Esophagus squamous epithelium (tissue), 5 donors: ENCODE measurements at regions not wholly inside any gene's neighbourhood (a gene's known extent, or its start where the extent isn't known, plus 50 kb on each side); places are given as distances from the start of the nearest gene placed in this dataset.

Experiments
- DNase-seq: peaks from one replicate; lab custom pipeline; 2025; lab: John Stamatoyannopoulos, UW
- H3K27ac ChIP-seq, 4 donors: fragments of 200-600 bp; sonication (generic); one replicate each; pipeline ENCODE4 v1.5.1; 2016 to 2019; ENCODE audit warnings: mild to moderate bottlenecking in 1 of 4
- H3K27me3 ChIP-seq, 4 donors: fragments of 200-600 bp; sonication (generic); 1 replicate in 3 of 4; 2 replicates in 1 of 4; pipeline versions ENCODE4 v1.5.1 to v1.6.0; 2017 to 2021; ENCODE audit warnings: antibody characterized with exemption in 1 of 4
- H3K36me3 ChIP-seq, 3 donors: fragments of 200-600 bp; sonication (generic); one replicate each; pipeline ENCODE4 v1.5.1; 2016 to 2019
- H3K4me1 ChIP-seq, 3 donors: fragments of 200-600 bp; sonication (generic); one replicate each; pipeline ENCODE4 v1.5.1; 2017 to 2019
- H3K4me3 ChIP-seq, 4 donors: fragments of 200-600 bp; sonication (generic); 1 replicate in 3 of 4; 2 replicates in 1 of 4; pipeline ENCODE4 v1.5.1; 2016 to 2019; ENCODE audit warnings: mild to moderate bottlenecking in 2 of 4, moderate library complexity in 1 of 4
- H3K9me3 ChIP-seq, 3 donors: fragments of 200-600 bp; sonication (generic); one replicate each; pipeline ENCODE4 v1.5.1; 2016 to 2019
- POLR2A ChIP-seq, 4 donors: fragments of 450-650 bp; IDR thresholded peaks; one replicate each; pipeline ENCODE4 v1.6.1; 2017; ENCODE audit warnings: antibody characterized with exemption in 4 of 4, mild to moderate bottlenecking in 4 of 4, moderate library complexity in 3 of 4
- WGBS, 2 donors: methylation state at CpG; one replicate each; pipeline ENCODE4 v1.1.5; 2018; 5-methylcytosine and 5-hydroxymethylcytosine counted together
- intact Hi-C: fragments of 100-400 bp; cut with DNase I; formaldehyde crosslinking; loops from one replicate; pipeline ENCODE4 v1.15.0; 2022
- TF ChIP-seq, protein P1 (sequence below), 6 experiments: fragments of 450-650 bp in 4 of 6; fragments of 200-600 bp in 2 of 6; sonication (generic) in 2 of 6; IDR thresholded peaks; one replicate each; pipeline ENCODE4 v1.5.1; 2016 to 2019; ENCODE audit warnings: antibody characterized with exemption in 6 of 6, mild to moderate bottlenecking in 4 of 6, moderate library complexity in 4 of 6
- donor health status: DM: yes; HTN: yes; CAD: no.

DNA sequence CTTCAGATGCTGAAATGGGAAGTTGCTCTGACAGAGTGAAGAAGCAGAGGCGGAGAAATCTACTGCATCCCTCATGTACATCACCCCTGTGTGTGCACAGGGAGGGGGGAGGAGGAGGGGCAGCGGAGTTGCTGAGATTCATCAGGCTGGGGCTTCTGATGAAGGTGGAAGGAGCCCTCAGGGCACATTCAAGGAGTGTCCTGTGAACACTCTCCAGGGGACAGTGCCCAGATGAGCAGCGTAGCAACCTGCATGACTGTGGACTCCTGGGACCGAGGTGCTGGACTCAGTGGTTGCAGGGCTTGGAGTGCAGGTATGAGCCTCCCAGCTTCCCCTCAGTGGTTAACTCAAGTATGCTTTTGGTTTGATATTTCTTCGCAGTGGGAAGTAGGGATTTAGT is 257.8 kb upstream of the B3GAT1 start:
- no peaks in the 10 kb centered on the region for H3K9me3 ChIP-seq
- intact Hi-C loops: no loop called here
- no peak overlapping the region for H3K27ac ChIP-seq
- H3K36me3 ChIP-seq: no peaks in the 10 kb centered on the region
- no peaks in the 10 kb centered on the region for H3K4me1 ChIP-seq
- DNase-seq: no peak
- TF ChIP-seq, protein P1, sequence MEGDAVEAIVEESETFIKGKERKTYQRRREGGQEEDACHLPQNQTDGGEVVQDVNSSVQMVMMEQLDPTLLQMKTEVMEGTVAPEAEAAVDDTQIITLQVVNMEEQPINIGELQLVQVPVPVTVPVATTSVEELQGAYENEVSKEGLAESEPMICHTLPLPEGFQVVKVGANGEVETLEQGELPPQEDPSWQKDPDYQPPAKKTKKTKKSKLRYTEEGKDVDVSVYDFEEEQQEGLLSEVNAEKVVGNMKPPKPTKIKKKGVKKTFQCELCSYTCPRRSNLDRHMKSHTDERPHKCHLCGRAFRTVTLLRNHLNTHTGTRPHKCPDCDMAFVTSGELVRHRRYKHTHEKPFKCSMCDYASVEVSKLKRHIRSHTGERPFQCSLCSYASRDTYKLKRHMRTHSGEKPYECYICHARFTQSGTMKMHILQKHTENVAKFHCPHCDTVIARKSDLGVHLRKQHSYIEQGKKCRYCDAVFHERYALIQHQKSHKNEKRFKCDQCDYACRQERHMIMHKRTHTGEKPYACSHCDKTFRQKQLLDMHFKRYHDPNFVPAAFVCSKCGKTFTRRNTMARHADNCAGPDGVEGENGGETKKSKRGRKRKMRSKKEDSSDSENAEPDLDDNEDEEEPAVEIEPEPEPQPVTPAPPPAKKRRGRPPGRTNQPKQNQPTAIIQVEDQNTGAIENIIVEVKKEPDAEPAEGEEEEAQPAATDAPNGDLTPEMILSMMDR (IDR thresholded peaks at IDR 0.05): no peak
- no peak for TF ChIP-seq POLR2A (IDR thresholded peaks at IDR 0.05)
- no peak overlapping the region for H3K4me3 ChIP-seq
- H3K27me3 ChIP-seq: peaks cover 0 to 20% (median 0%) of the 10 kb centered on the region in 4 donors
- WGBS, 2 donors: 64 to 77% methylated on average over 4 to 5 of the region's 5 CpGs

DNA sequence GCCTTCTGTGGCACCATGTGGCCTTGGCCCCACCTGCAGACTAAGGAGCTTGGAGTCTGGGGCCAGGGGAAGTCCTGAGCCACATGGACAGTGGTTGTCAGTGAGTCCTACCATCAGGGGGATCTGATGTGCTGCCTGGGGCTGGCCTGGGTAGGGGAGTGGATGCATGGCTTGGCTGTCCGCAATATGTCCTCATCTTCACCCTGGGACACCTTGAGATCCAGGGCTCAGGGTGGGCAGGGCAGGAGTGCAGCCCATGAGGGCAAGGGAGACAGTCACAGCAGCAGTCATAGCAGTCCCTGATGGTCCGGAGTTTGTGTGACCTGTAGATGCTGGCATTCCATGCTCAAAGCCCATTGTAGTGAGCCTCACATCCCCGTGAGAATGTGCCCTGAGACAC is 256.8 kb upstream of the B3GAT1 start:
- H3K36me3 ChIP-seq: no peaks in the 10 kb centered on the region
- no peaks in the 10 kb centered on the region for H3K9me3 ChIP-seq
- TF ChIP-seq, protein P1 (IDR thresholded peaks at IDR 0.05): no peak
- TF ChIP-seq POLR2A (IDR thresholded peaks at IDR 0.05): no peak
- H3K27ac ChIP-seq: no peak overlapping the region
- intact Hi-C loops: no loop called here
- no peak for DNase-seq
- H3K4me1 ChIP-seq: no peaks in the 10 kb centered on the region
- no peak overlapping the region for H3K4me3 ChIP-seq
- H3K27me3 ChIP-seq: peaks cover 0 to 20% (median 0%) of the 10 kb centered on the region in 4 donors
- WGBS, 2 donors: 100% methylated on average over 1 of the region's 3 CpGs

DNA sequence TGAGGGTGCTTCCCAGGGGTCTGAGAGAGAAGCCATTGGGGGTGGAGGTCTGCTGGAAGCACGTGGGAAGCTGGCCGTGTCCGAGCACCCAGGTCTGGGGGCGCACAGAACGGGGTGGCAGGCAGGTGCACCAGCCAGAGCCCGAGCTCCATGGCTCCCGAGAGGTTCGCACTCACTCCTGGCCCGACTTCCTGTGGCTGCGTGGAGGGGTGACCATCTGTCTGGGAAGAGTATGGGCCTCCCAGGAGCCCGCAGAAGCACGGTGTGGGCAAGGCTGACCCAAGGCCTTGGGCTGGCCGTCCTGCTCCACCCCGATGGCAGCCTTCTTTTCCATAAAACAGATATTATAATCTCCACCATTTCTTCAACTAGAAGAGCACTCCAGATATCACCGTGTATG is 256.0 kb upstream of the B3GAT1 start:
- TF ChIP-seq, protein P1 (IDR thresholded peaks at IDR 0.05): no peak
- no peak for TF ChIP-seq POLR2A (IDR thresholded peaks at IDR 0.05)
- Histone ChIP-seq H3K27ac (no peak overlapping the region), H3K4me1 (no peaks in the 10 kb centered on the region), H3K27me3 (peaks cover 0 to 20% (median 0%) of the 10 kb centered on the region in 4 donors), H3K9me3 (no peaks in the 10 kb centered on the region), H3K4me3 (no peak overlapping the region), H3K36me3 (no peaks in the 10 kb centered on the region)
- no peak for DNase-seq
- intact Hi-C loops: no loop called here
- WGBS, 2 donors: 60 to 96% methylated on average over 3 to 12 of the region's 15 CpGs

DNA sequence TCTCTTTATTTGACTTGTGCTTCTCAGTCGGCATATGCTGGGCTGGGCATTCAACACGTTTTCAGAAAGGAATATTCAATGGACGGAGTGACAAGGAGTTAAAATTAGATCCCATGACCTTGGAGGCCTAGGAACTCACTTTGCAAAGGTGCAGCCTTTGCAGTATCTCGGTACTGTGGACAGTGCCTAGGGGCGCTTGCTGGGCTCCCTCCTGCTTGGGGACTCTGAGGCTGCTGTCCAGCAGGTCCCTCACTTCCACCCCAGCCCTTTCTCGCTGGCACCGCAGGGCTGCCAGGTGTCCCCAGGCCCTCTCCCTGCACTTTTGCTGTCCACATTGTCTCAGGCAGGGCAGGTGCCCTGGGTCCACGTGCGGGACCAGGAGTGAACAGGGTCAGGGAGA is 255.5 kb upstream of the B3GAT1 start:
- Histone ChIP-seq H3K27ac (no peak overlapping the region), H3K27me3 (peaks cover 0 to 20% (median 0%) of the 10 kb centered on the region in 4 donors), H3K4me3 (no peak overlapping the region), H3K36me3 (no peaks in the 10 kb centered on the region), H3K4me1 (no peaks in the 10 kb centered on the region), H3K9me3 (no peaks in the 10 kb centered on the region)
- no peak for DNase-seq
- 70 to 72% methylated on average over 3 to 7 of the region's 9 CpGs for WGBS, 2 donors
- intact Hi-C loops: no loop called here
- TF ChIP-seq POLR2A (IDR thresholded peaks at IDR 0.05): no peak
- TF ChIP-seq, protein P1 (IDR thresholded peaks at IDR 0.05): no peak

DNA sequence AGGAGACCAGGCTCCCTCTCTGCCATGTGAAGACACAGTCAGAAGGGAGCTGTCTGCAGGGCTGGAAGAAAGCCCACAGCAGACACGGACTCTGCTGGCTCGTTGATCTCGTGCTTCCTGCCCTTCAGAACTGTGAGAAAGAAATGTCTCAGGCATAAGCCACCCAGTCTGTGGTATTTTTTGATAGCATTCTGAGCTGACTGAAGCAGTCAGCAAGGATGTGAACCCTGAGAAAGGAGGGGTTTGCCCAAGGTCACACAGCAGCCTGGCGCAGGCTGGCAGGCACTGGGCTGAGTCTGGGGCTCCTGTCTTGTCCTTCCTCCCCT is 255.1 kb upstream of the B3GAT1 start:
- no peaks in the 10 kb centered on the region for H3K9me3 ChIP-seq
- H3K36me3 ChIP-seq: no peaks in the 10 kb centered on the region
- intact Hi-C loops: no loop called here
- peaks cover 0 to 20% (median 0%) of the 10 kb centered on the region in 4 donors for H3K27me3 ChIP-seq
- TF ChIP-seq POLR2A (IDR thresholded peaks at IDR 0.05): no peak
- TF ChIP-seq, protein P1 (IDR thresholded peaks at IDR 0.05): no peak
- no peak for DNase-seq
- H3K4me3 ChIP-seq: no peak overlapping the region
- H3K27ac ChIP-seq: no peak overlapping the region
- H3K4me1 ChIP-seq: no peaks in the 10 kb centered on the region
- WGBS, 2 donors: 60 to 68% methylated on average over 4 of the region's 4 CpGs
